Endothelial cell (in vitro differentiated cells): ENCODE measurements at regions not wholly inside any gene's neighbourhood (a gene's known extent, or its start where the extent isn't known, plus 50 kb on each side); places are given as distances from the start of the nearest gene placed in this dataset.

Experiments
- DNase-seq: peaks from one replicate; pipeline ENCODE4 v3.0.0; 2021; ENCODE audit warnings: low spot score
- H3K27ac Mint-ChIP-seq: one replicate; pipeline ENCODE4 v1.8.0; 2021; ENCODE audit warnings: mixed read lengths, inconsistent platforms; ENCODE audit not compliant: unreplicated experiment
- H3K27me3 Mint-ChIP-seq: one replicate; pipeline ENCODE4 v1.8.0; 2021; ENCODE audit warnings: mild to moderate bottlenecking, moderate library complexity, mixed read lengths, inconsistent platforms; ENCODE audit not compliant: unreplicated experiment
- H3K36me3 Mint-ChIP-seq: one replicate; pipeline ENCODE4 v1.8.0; 2021; ENCODE audit warnings: mild to moderate bottlenecking, low read depth, mixed read lengths, inconsistent platforms; ENCODE audit not compliant: unreplicated experiment
- H3K4me1 Mint-ChIP-seq: one replicate; pipeline ENCODE4 v1.8.0; 2021; ENCODE audit warnings: mild to moderate bottlenecking, mixed read lengths, inconsistent platforms; ENCODE audit not compliant: unreplicated experiment
- H3K4me3 Mint-ChIP-seq: one replicate; pipeline ENCODE4 v1.8.0; 2021; ENCODE audit warnings: mild to moderate bottlenecking, mixed read lengths, inconsistent platforms; ENCODE audit not compliant: unreplicated experiment
- H3K9me3 Mint-ChIP-seq: one replicate; pipeline ENCODE4 v1.8.0; 2021; ENCODE audit warnings: mixed read lengths, inconsistent platforms; ENCODE audit not compliant: unreplicated experiment
- TF ChIP-seq, protein P1 (sequence below): fragments of 200-600 bp; sonication (generic); IDR thresholded peaks from one replicate; pipeline ENCODE4 v1.5.0; 2021; ENCODE audit warnings: antibody characterized with exemption; ENCODE audit not compliant: unreplicated experiment

DNA sequence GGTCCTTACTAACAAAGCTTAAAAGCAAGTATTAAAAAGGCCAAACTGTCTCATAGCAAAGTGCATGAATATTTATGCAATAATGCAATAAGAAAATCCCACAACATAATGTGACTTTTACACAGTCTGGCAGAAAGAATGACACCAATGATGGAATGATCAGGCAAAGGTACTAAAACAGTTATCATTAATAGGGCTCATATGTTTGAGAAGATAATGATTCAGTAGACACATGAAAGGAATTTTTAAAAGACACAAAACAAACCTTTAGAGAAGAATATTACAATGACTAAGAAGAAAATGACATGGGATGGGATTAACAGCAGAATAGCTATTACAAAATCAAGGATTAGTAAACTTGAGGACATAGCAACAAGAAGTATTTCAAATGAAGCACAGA lies 1411.2 kb upstream of the TMEM132C start:
- H3K27me3 Mint-ChIP-seq, result peaks cover 2% of the 10 kb centered on the region
- H3K9me3 Mint-ChIP-seq, result peaks cover 16% of the 10 kb centered on the region
- no peak overlapping the region for H3K27ac Mint-ChIP-seq
- TF ChIP-seq, protein P1, sequence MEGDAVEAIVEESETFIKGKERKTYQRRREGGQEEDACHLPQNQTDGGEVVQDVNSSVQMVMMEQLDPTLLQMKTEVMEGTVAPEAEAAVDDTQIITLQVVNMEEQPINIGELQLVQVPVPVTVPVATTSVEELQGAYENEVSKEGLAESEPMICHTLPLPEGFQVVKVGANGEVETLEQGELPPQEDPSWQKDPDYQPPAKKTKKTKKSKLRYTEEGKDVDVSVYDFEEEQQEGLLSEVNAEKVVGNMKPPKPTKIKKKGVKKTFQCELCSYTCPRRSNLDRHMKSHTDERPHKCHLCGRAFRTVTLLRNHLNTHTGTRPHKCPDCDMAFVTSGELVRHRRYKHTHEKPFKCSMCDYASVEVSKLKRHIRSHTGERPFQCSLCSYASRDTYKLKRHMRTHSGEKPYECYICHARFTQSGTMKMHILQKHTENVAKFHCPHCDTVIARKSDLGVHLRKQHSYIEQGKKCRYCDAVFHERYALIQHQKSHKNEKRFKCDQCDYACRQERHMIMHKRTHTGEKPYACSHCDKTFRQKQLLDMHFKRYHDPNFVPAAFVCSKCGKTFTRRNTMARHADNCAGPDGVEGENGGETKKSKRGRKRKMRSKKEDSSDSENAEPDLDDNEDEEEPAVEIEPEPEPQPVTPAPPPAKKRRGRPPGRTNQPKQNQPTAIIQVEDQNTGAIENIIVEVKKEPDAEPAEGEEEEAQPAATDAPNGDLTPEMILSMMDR, result no peak
- no peaks in the 10 kb centered on the region for H3K36me3 Mint-ChIP-seq
- no peaks in the 10 kb centered on the region for H3K4me1 Mint-ChIP-seq
- DNase-seq, result no peak
- no peak overlapping the region for H3K4me3 Mint-ChIP-seq

DNA sequence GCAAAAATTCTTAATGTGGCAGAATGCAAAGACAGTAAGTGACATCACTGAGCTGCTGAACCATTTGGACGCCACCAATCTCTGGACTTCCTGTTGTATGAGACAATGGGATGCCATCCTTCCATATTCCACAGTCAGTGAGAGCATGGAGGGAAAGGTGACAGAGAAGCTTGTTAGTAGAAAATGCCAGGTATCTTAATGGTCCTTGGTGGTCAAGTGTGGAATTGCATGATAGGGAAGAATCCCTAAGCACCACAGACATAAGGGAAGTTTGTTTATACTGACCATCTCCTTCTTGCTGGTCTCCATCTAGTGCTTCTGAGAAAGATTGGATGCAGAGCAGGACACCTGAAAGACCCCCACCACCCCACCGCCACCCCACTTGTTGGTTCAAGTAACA lies 1410.0 kb upstream of the TMEM132C start:
- TF ChIP-seq, protein P1, result no peak
- Mint-ChIP-seq H3K27ac (no peak overlapping the region), H3K9me3 (peaks cover 13% of the 10 kb centered on the region), H3K27me3 (peaks cover 2% of the 10 kb centered on the region), H3K36me3 (no peaks in the 10 kb centered on the region), H3K4me1 (no peaks in the 10 kb centered on the region), H3K4me3 (no peak overlapping the region)
- DNase-seq, result no peak

DNA sequence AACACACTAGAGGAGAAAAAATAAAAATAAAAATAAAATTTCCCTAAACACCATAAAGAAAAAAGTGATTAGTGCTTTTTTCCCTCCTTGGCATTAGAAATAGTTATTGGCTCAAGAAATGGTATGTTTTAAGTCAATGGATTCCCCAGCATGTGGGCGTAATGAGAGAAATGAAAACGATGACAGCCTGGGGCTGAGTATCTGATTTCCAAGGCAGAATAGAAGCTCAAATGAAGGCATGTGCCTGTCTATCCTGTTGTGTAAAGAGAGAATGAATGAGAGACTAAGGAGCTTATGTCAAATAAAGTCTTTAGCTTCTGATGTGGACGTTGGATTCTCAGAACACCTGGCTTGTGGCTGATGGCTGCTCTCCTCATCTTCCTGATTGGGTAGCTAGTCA lies 1408.4 kb upstream of the TMEM132C start:
- peaks cover 2% of the 10 kb centered on the region for H3K27me3 Mint-ChIP-seq
- H3K4me1 Mint-ChIP-seq, result no peaks in the 10 kb centered on the region
- no peaks in the 10 kb centered on the region for H3K36me3 Mint-ChIP-seq
- no peak overlapping the region for H3K4me3 Mint-ChIP-seq
- TF ChIP-seq, protein P1, result no peak
- DNase-seq, result no peak
- H3K9me3 Mint-ChIP-seq, result peaks cover 13% of the 10 kb centered on the region
- no peak overlapping the region for H3K27ac Mint-ChIP-seq

DNA sequence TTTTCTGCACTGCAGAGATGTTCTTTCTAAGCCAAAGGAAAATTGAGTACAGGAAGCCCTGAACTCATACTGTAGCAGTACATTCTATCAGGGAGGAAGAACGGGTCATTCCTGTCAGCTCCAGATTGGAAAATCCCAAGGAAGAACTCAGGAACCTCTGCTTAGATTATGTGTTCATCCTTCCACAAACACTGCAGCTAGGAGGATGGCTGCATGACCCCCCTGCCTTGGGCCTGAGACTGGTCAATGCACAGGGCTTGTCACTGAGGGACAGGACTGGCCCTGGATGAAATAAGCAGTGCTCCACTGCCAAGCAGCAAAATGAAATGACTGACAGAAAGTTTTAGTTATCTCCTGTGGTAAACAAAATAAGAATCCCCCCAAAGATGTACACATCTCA lies 1406.8 kb upstream of the TMEM132C start:
- DNase-seq, result no peak
- TF ChIP-seq, protein P1, result no peak
- no peak overlapping the region for H3K4me3 Mint-ChIP-seq
- H3K36me3 Mint-ChIP-seq, result no peaks in the 10 kb centered on the region
- no peak overlapping the region for H3K27ac Mint-ChIP-seq
- no peaks in the 10 kb centered on the region for H3K4me1 Mint-ChIP-seq
- H3K9me3 Mint-ChIP-seq, result peaks cover 14% of the 10 kb centered on the region
- peaks cover 2% of the 10 kb centered on the region for H3K27me3 Mint-ChIP-seq

DNA sequence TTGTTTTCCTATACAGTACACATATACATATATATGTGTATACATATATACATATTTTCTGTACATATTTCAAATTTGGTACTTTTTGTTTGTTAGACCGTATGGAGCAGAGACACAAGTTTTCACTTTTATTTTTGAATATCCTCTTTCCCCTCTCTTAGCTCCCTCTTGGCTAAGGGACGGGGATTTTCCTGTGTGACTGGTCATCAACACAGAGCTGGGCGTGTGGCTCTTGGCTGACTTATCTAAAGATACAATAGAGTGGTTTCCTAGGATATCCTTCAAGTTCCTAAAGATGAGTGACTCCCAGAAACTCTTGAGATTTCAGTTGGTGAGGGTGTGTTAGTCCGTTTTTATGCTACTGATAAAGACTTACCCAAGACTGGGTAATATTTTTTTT lies 1404.5 kb upstream of the TMEM132C start:
- H3K36me3 Mint-ChIP-seq, result no peaks in the 10 kb centered on the region
- H3K27me3 Mint-ChIP-seq, result peaks cover 1% of the 10 kb centered on the region
- H3K4me3 Mint-ChIP-seq, result no peak overlapping the region
- H3K9me3 Mint-ChIP-seq, result peaks cover 20% of the 10 kb centered on the region
- TF ChIP-seq, protein P1, result no peak
- H3K27ac Mint-ChIP-seq, result no peak overlapping the region
- no peaks in the 10 kb centered on the region for H3K4me1 Mint-ChIP-seq
- DNase-seq, result no peak
